Neuronal stem cell (in vitro differentiated cells): ENCODE measurements at regions not wholly inside any gene's neighbourhood (a gene's known extent, or its start where the extent isn't known, plus 50 kb on each side); places are given as distances from the start of the nearest gene placed in this dataset.

Experiments used
- DNase-seq: peaks from one replicate; pipeline ENCODE4 v3.0.0-alpha.2; 2013; ENCODE audit warnings: low spot score
- H2AFZ ChIP-seq: one replicate; pipeline ENCODE4 v1.6.1; 2013; ENCODE audit warnings: mild to moderate bottlenecking, low read length, inconsistent platforms
- H2AK5ac ChIP-seq: 2 replicates; pipeline ENCODE4 v1.6.1; 2013; ENCODE audit warnings: low read depth, mild to moderate bottlenecking, inconsistent platforms, low read length, moderate library complexity, mixed read lengths
- H2BK120ac ChIP-seq: 2 replicates; pipeline ENCODE4 v1.6.1; 2013; ENCODE audit warnings: low read depth, mild to moderate bottlenecking, inconsistent platforms, low read length, moderate library complexity, mixed read lengths
- H2BK12ac ChIP-seq: one replicate; pipeline ENCODE4 v1.6.1; 2013; ENCODE audit warnings: low read length, inconsistent platforms
- H2BK15ac ChIP-seq: 2 replicates; pipeline ENCODE4 v1.6.1; 2013; ENCODE audit warnings: mild to moderate bottlenecking, low read length, inconsistent platforms, mixed read lengths
- H2BK5ac ChIP-seq: one replicate; pipeline ENCODE4 v1.6.1; 2013; ENCODE audit warnings: inconsistent platforms, mild to moderate bottlenecking, low read length, moderate library complexity
- H3K14ac ChIP-seq: one replicate; pipeline ENCODE4 v1.6.1; 2013; ENCODE audit warnings: low read length, inconsistent platforms
- H3K18ac ChIP-seq: 2 replicates; pipeline ENCODE4 v1.6.1; 2013; ENCODE audit warnings: low read length, inconsistent platforms
- H3K23ac ChIP-seq: 2 replicates; pipeline ENCODE4 v1.6.1; 2013; ENCODE audit warnings: low read depth, mild to moderate bottlenecking, mixed read lengths, low read length, inconsistent platforms; ENCODE audit not compliant: poor library complexity
- H3K27ac ChIP-seq: replicated peaks from 3 replicates; pipeline ENCODE4 v1.5.1; 2013; ENCODE audit warnings: low read length, inconsistent platforms
- H3K27me3 ChIP-seq, 3 experiments: 2 replicates each; pipeline ENCODE4 v1.6.1; 2013; ENCODE audit warnings: low read length in 3 of 3, mild to moderate bottlenecking in 2 of 3, inconsistent platforms in 1 of 3, low read depth in 1 of 3, mixed read lengths in 1 of 3, moderate library complexity in 1 of 3; ENCODE audit not compliant: control insufficient read depth in 3 of 3, insufficient read depth in 3 of 3
- H3K36me3 ChIP-seq, 2 donors: replicated peaks in 1 of 2; 2 replicates each; pipeline ENCODE4 v1.6.1; 2013; ENCODE audit warnings: low read length in 2 of 2; ENCODE audit not compliant: control insufficient read depth in 2 of 2, insufficient read depth in 2 of 2
- H3K4ac ChIP-seq: 2 replicates; pipeline ENCODE4 v1.6.1; 2013; ENCODE audit warnings: inconsistent platforms, mild to moderate bottlenecking, low read length, moderate library complexity
- H3K4me1 ChIP-seq, 2 donors: 1 replicate in 1 of 2; 2 replicates in 1 of 2; pipeline ENCODE4 v1.6.1; 2013; ENCODE audit warnings: low read length in 2 of 2, low read depth in 1 of 2; ENCODE audit not compliant: control insufficient read depth in 2 of 2, insufficient read depth in 1 of 2
- H3K4me2 ChIP-seq: one replicate; pipeline ENCODE4 v1.6.1; 2013; ENCODE audit warnings: mild to moderate bottlenecking, low read length, inconsistent platforms; ENCODE audit not compliant: insufficient read depth, poor library complexity, severe bottlenecking
- H3K4me3 ChIP-seq, 2 donors: 2 replicates each; pipeline ENCODE4 v1.5.1; 2013; ENCODE audit warnings: low read length in 2 of 2, mild to moderate bottlenecking in 2 of 2, inconsistent platforms in 1 of 2, moderate library complexity in 1 of 2
- H3K79me1 ChIP-seq: one replicate; pipeline ENCODE4 v1.6.1; 2013; ENCODE audit warnings: low read depth, mild to moderate bottlenecking, inconsistent platforms, low read length, moderate library complexity
- H3K9ac ChIP-seq: one replicate; pipeline ENCODE4 v1.6.1; 2013; ENCODE audit warnings: mild to moderate bottlenecking, low read depth, low read length, inconsistent platforms; ENCODE audit not compliant: poor library complexity
- H3K9me3 ChIP-seq, 2 donors: replicated peaks in 1 of 2; 2 replicates each; pipeline versions ENCODE3 to v1.6.1; 2013; ENCODE audit warnings: low read length in 2 of 2, mild to moderate bottlenecking in 2 of 2, inconsistent platforms in 1 of 2, low read depth in 1 of 2, mixed read lengths in 1 of 2, moderate library complexity in 1 of 2; ENCODE audit not compliant: control insufficient read depth in 2 of 2, insufficient read depth in 1 of 2
- H4K8ac ChIP-seq: one replicate; pipeline ENCODE4 v1.6.1; 2013; ENCODE audit warnings: low read depth, mild to moderate bottlenecking, inconsistent platforms, low read length, moderate library complexity
- H4K91ac ChIP-seq: one replicate; pipeline ENCODE4 v1.6.1; 2013; ENCODE audit warnings: low read length, low read depth, mild to moderate bottlenecking, inconsistent platforms; ENCODE audit not compliant: poor library complexity
- WGBS, 2 donors: extraction: QIAGEN DNeasy Blood & Tissue Kit; methylation state at CpG; one replicate each; pipeline ENCODE4 v1.1.7; 2013; ENCODE audit warnings: missing lambda C conversion rate in 2 of 2, mixed read lengths in 1 of 2; ENCODE audit not compliant: insufficient read length in 2 of 2, insufficient replicate concordance in 1 of 2; ENCODE audit errors: extremely low coverage in 2 of 2; 5-methylcytosine and 5-hydroxymethylcytosine counted together

DNA sequence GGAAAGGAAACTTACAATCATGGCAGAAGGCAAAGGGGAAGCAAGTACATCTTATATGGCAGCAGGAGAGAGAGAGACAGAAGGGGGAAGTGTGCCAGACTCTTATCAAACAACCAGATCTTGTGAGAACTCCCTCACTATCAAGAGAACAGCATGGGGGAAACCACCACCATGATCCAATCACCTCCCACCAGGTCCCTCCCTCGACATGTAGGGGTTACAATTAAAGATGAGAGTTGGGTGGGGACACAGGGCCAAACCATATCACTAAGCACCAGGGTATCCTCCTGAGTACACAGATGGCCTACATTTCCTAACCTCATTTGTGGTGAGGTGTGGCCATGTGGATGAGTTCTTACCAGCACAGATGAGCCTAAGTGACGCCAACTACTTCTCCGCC is 348.6 kb upstream of the ZFHX3 start:
- no peaks in the 10 kb centered on the region for H3K27me3 ChIP-seq
- H3K4me3 ChIP-seq, result no peak overlapping the region
- H3K23ac ChIP-seq, result no peak overlapping the region
- no peak overlapping the region for H2BK15ac ChIP-seq
- no peak overlapping the region for H2BK12ac ChIP-seq
- no peak overlapping the region for H2BK5ac ChIP-seq
- no peaks in the 10 kb centered on the region for H3K36me3 ChIP-seq
- H3K14ac ChIP-seq, result no peak overlapping the region
- no peak overlapping the region for H3K4me2 ChIP-seq
- H2AK5ac ChIP-seq, result no peak overlapping the region
- no peak overlapping the region for H3K4ac ChIP-seq
- no peak overlapping the region for H3K9ac ChIP-seq
- no peak overlapping the region for H4K8ac ChIP-seq
- H2AFZ ChIP-seq, result no peak overlapping the region
- no peak overlapping the region for H3K18ac ChIP-seq
- peaks cover 0 to 8% of the 10 kb centered on the region in 2 donors for H3K4me1 ChIP-seq
- no CpG with 5 or more reads among the region's 3 CpGs for WGBS, 2 donors
- H2BK120ac ChIP-seq, result no peak overlapping the region
- no peaks in the 10 kb centered on the region for H3K79me1 ChIP-seq
- H4K91ac ChIP-seq, result peak overlapping the region; percentile 83
- H3K27ac ChIP-seq, result no peak overlapping the region
- H3K9me3 ChIP-seq, result peaks cover 0 to 10% of the 10 kb centered on the region in 2 donors
- no peak for DNase-seq

DNA sequence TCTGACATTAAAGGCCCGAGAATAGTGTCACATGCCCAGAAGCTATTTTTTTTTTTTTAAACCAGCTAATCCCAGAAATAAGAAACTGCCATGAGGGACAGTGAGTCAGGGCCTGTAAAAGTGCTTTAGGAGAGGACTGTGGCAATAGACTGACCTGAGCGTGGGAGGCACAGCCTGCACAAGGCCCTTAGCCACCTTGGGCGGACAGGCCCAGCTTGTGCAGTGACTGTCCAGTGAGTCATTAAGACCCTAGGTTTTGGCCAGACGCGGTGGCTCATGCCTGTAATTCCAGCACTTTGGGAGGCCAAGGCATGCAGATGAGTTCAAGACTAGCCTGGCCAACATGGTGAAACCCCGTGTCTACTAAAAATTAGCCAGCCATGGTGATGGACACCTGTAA is 343.0 kb upstream of the ZFHX3 start:
- H2BK5ac ChIP-seq, result no peak overlapping the region
- H3K27ac ChIP-seq, result no peak overlapping the region
- no peak overlapping the region for H2BK15ac ChIP-seq
- no peaks in the 10 kb centered on the region for H3K36me3 ChIP-seq
- no peak overlapping the region for H2BK12ac ChIP-seq
- H4K8ac ChIP-seq, result no peak overlapping the region
- H3K18ac ChIP-seq, result peak overlapping the region; percentile 55
- no peak overlapping the region for H3K9ac ChIP-seq
- H2BK120ac ChIP-seq, result no peak overlapping the region
- no peak overlapping the region for H2AFZ ChIP-seq
- no peaks in the 10 kb centered on the region for H3K79me1 ChIP-seq
- no CpG with 5 or more reads among the region's 6 CpGs for WGBS, 2 donors
- H3K9me3 ChIP-seq, result peaks cover 0 to 9% of the 10 kb centered on the region in 2 donors
- no peak for DNase-seq
- peaks cover 0 to 9% of the 10 kb centered on the region in 2 donors for H3K4me1 ChIP-seq
- no peak overlapping the region for H3K14ac ChIP-seq
- H4K91ac ChIP-seq, result no peak overlapping the region
- no peak overlapping the region for H3K23ac ChIP-seq
- no peaks in the 10 kb centered on the region for H3K27me3 ChIP-seq
- no peak overlapping the region for H3K4me2 ChIP-seq
- no peak overlapping the region for H2AK5ac ChIP-seq
- no peak overlapping the region for H3K4ac ChIP-seq
- no peak overlapping the region for H3K4me3 ChIP-seq

DNA sequence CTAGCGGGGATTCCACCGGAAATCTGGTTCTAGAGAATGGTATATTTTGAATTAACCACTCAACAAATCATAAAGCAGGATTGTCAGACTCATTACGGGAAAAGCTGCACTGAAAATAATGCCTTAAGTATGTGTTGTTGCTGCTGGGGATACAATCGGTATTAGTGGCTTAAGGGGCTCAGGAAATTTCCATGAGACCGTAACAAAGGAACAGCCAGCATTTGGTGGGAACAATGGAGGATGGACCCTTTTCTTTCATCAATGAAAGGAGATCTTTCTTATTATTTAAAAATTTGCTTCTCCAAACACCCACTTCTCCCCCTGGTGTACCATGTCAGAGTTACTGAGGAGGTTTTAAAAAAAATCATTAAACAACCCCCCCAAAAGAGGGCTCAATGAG is 342.6 kb upstream of the ZFHX3 start:
- Histone ChIP-seq H2AK5ac (no peak overlapping the region), H3K36me3 (no peaks in the 10 kb centered on the region), H4K8ac (no peak overlapping the region), H3K4me3 (no peak overlapping the region), H3K23ac (no peak overlapping the region), H3K9me3 (peaks cover 0 to 9% of the 10 kb centered on the region in 2 donors), H2BK15ac (no peak overlapping the region), H3K18ac (peak overlapping the region; percentile 79), H3K4ac (no peak overlapping the region), H3K27me3 (no peaks in the 10 kb centered on the region), H2BK12ac (no peak overlapping the region), H2AFZ (peak overlapping the region; percentile 48), H2BK120ac (no peak overlapping the region), H4K91ac (no peak overlapping the region), H3K4me2 (no peak overlapping the region), H3K27ac (no peak overlapping the region), H3K79me1 (no peaks in the 10 kb centered on the region), H2BK5ac (no peak overlapping the region), H3K4me1 (peaks cover 0 to 9% of the 10 kb centered on the region in 2 donors), H3K14ac (no peak overlapping the region), H3K9ac (no peak overlapping the region)
- no peak for DNase-seq
- WGBS, 2 donors, result no CpG with 5 or more reads among the region's 5 CpGs

DNA sequence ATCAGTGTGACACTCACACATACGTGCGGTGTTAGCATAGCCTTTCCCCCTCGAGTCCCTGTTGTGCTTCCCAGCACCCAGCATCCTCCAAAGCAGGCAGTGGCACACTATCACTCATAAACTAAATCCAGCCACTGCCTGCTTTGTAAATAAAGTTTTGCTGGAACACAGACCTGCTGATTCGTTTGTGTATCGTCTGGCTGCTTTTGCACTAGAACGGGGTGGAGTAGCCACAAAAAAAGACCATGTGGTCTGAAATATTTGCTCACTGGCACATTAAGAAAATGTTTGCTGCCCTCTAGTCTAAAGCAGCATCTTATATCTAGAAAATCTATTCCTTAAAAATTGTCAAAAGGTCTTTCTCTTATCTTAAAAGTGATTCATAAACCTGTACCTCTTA is 341.2 kb upstream of the ZFHX3 start:
- Histone ChIP-seq H4K8ac (no peak overlapping the region), H2AK5ac (no peak overlapping the region), H3K4me3 (no peak overlapping the region), H3K79me1 (no peaks in the 10 kb centered on the region), H3K4me2 (no peak overlapping the region), H3K23ac (no peak overlapping the region), H3K9ac (no peak overlapping the region), H3K18ac (no peak overlapping the region), H3K14ac (no peak overlapping the region), H2BK120ac (no peak overlapping the region), H2BK12ac (no peak overlapping the region), H3K27me3 (no peaks in the 10 kb centered on the region), H3K36me3 (no peaks in the 10 kb centered on the region), H3K4ac (no peak overlapping the region), H2AFZ (peak overlapping the region; percentile 35), H3K9me3 (peaks cover 0 to 9% of the 10 kb centered on the region in 2 donors), H3K27ac (no peak overlapping the region), H4K91ac (no peak overlapping the region), H3K4me1 (peaks cover 7 to 9% of the 10 kb centered on the region in 2 donors), H2BK15ac (no peak overlapping the region), H2BK5ac (no peak overlapping the region)
- DNase-seq, result no peak
- WGBS, 2 donors, result no CpG with 5 or more reads among the region's 6 CpGs
